Hematopoietic multipotent progenitor cell (in vitro differentiated cells): ENCODE measurements at regions not wholly inside any gene's neighbourhood (a gene's known extent, or its start where the extent isn't known, plus 50 kb on each side); places are given as distances from the start of the nearest gene placed in this dataset.
A peak's percentile ranks its signal among the peaks of the same experiment; 100 is the strongest.

Experiments
- DNase-seq, 3 donors: peaks; one replicate each; pipeline ENCODE4 v3.0.0-alpha.2; 2011 to 2015; ENCODE audit warnings: low read depth in 2 of 3, low spot score in 2 of 3

DNA sequence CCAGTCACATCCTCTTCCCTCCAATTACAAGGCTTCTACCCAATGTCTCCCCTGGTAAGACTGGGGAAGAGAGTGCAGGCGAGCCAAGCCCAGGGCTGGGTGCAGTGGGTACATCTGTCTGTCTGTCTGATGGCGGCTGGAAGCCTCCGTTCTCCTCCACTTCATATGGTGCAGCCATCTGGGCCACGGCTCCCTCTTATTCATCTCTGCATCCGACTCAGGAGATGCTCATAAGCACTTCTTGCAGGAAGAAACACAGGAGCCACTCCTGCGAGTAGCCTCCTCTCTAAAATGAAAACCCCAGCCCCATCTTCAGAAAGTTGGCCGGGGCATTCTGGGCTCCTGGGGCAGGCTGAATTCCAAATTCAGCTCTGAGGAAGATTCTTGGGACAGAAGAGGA, 67.5 kb upstream of the SLC6A6 start:
- DNase-seq, result no peak

DNA sequence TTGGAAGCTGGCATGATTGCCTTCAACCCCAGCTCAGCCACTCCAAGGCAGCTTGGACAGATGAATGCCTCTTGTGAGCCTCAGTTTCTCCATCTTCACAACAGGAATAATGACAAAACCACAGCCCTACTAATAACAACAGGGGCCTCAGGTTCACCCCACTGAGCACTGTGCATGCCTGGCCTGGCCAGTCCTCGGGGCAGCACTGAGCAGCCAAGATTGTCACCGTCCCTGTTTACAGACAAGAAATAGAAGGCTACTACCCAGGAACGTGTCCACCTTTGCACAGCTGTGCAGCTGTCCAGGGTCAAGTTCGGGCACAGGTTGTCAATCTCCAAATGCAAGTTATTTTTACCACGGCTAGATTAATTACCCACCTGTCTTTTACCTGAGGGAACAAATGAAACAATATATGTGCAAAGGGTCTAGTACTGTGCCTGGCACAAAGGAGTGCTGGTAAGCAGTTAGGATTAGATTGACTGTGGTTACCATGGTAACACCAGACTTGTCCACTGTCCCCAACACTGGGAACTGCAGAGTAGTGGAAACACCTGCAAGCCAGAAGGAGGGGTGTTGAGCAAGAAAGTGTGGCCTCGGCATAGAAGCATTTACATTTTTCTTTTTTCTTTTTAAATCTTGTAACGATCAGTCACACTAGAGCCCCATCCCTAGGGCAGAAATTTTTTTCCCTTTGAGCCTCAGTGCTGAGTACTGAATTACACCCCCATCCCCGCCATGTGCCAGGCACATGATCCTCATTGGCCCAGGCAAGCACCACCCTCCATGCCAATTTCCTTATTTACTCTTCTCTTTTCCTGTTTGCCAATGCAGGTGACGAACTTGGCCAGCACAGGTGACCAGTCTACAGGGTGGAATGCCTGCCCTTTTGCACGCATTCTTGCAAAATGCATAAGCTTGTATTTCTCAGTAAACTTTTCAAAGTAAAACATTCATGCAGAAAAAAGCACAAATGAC, 66.3 kb upstream of the SLC6A6 start:
- peak in 2 of 3 donors; percentile 15 to 70 for DNase-seq

DNA sequence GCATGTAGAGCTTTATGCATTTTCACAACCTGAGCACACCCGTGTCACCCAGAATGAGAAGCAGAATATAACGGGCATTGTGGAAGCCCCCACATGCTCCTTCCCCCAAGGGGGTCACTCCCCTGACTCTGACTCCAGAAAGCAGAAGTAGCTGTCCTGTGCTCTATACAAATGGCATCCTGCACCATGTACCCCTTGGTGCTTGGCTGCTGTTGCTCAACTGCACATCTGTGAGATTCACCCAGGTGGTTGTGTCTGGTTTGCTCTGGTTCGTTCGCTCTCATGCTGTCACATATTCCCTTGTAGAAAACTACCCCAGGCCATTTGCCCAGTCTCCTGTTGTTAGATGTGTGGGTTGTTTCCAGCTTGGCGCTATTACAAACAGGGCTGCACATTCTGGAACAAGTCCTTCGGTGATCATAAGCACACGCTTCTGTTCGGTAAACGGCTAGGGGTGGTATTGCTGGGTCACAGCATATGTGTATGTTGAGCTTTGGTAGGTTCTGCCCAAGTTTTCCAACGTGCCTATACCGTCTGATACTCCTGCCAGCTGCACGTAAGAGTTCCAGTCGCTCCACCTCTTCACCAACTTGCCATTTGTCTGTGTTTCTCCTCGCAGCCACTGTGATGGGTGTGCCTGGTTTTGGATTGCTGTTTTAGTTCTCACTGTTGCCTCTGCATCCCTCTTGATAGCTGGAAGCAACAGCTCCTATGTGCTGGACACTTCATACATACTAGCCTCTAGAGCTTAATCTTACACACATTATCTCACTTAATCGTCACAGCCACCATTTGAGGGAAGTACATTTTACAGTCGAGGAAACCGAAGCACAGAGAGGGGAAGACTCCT, 65.4 kb upstream of the SLC6A6 start:
- DNase-seq, result no peak

DNA sequence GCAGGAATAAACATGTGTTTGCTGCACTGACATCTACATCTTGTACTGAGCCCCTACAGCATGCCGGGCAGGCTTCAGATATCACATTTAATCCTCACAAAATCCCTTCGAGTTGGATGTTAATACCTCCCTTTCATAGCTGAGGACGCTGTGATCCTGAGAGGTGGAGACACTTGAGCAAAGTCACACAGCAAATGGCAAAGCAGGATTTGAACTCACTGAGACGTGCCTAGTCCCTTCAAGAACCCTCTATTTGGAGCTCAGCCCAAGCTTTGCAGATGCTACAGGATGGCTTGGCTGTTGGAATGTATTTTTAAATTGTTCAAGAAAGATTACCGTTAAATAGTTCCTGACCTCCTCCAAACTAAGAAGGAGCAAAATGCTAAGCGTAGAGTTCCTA, 64.6 kb upstream of the SLC6A6 start:
- no peak for DNase-seq

DNA sequence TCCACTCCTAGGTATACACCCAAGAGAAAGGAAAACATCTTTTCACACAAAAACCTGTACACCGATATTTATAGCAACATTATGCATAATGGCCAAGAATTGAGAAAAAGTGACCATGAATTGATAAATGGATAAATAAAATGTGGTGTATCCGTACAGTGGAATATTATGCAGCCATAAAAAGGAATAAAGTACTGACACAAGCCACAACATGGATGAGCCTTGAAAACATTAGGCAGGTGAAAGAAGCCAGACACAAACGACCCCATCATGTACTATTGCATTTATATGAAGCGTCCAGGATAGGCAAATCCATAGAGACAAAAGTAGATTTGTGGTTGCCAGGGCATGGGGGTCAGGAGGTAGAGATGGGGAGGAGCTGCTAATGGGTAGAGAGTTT, 64.2 kb upstream of the SLC6A6 start:
- DNase-seq, result no peak

DNA sequence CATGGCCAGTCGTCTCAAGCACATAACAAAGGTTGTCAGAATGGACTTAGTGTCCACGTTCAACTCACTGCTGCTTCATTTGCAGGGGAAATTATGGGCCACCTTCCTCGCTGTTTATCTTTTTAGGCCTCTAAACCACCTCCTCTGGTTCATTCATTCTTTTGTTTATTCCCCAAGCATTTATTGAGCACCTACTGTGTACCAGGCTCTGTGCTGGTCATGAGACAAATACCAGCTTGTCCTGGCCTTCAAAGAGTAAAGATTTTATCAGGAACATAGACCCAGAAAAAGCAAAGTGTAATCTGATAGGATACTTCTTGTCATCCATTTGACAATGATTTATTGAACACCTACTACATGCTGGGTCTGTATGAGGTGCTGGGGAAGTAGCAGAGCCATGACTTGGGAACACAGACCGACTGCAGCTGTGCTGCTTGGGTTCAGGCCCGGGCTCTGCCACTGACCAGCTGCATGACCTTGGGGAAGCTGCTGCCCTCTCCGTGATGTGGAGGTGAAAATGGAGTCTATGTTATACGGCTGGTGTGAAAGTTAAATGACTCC, 63.4 kb upstream of the SLC6A6 start:
- no peak for DNase-seq

DNA sequence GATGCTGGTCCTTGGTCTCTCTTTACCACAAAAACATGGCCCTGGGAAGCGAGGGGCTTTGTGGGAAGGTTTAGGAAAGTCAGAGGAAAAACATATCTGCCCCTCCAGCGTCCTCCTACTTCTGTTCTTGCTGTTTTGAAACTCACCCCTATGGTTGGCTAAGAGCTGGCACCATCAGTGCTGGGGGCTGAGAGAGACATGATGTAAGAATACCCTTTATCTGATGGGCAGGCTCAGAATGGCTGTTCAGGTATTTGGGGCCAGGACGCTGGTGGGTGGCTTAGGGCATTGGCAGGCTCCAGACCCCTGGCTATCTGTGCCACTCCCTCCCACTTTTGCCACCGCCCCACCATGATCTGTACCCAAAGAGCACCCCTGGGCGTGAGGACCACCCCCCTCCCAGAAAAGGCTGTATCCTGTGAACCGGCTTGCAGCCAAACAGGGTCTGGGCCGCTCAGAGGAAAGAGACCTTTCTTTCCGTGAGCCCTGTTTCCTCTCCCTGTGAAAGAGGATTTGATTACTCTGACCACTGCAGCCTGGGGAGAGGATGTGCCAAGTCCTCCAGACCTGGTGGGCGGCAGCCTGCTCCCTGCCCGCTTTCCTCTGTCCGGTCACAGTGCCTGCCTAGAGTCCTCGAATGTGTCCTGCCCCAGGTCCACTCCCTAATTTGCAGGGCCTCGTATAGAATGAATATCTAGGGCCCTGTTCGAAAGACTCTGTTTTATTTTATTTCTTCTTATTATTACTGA, 61.3 kb upstream of the SLC6A6 start:
- DNase-seq, result no peak

DNA sequence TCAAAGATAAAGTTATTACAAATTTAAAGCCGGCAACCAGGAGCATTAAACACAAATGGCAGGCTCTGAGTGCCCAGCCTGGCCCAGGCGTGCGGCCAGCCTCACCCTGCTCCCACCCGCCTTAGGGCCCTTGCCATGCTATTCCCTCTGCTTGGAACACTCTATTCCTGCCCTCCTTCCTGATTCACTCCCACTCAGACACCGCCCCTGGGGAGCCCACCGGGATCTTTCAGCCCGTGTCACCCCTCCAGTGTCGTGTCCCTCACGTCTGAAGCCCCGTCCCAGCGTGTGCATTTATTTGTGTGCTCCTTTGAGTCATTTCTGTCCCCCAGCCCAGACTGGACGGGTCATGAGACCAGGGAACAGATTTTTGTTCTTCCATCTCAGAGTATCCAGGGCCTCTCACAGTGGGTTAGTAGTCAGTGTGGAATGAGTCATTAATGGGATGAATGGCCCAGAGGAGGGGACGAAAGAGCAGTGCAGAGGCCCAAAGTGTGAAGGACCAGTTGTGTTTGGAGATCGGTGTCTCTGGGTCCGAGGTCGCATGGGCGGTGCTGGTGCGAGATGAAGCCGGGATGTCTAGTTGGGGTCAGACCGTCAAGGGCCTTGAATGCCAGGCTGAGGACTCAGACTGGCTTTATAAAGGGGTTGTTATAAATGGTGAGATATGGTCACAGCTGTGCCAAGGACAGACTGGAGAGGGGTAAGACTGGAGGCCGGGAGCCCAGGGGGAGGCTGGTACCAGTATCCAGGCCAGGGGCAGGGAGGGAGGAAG, 58.9 kb upstream of the SLC6A6 start:
- DNase-seq, result no peak

DNA sequence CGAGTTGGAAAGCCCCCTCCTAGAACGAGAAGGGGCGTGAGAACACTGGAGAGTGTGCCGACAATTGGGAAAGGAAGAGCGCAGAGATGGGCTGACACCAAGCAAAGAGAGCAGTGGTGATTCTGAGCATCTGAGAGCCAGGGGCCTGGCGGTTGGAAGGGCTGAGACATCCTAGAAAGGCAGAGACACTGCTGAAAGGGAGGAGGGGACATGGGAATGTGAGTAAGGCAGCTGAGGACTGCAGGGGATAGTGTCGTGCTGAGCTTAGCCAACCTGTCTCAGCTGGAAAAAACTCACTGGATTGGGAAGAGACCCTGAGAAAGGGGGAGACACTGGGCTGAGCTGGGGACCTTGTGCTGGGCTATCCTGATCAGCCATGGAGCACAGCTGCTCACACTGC, 58.1 kb upstream of the SLC6A6 start:
- no peak for DNase-seq

DNA sequence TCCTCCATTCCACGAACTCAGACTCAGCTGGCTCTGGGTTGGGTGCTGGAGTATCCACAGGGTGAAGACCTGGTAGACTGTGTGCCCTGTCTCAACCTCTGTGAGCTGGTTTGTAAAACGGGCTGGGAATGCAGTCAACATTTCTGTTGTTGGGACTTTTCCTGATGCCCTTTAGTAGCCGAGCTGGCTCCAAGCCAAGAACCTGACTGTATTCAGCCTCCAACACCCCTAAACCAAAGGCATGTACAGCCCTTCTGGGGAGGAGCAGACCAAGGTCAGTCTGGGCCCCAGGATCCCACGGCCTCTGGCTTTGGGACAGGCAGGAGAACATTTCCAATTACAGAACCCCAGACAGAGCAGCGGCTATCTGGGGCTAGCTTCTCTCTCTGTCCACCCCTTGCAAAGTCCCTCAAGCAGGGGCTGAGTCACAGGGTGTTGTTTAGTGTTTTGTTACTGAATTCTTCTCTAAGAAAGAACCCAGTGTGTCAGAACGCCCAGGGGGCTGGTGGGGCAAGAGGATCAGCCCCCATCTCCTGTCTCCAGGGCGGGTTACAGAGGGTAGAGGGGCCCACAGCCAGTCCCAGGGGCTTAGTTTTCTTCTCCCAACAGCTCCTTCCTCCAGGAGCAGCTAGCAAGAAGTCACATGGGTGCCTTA, 56.8 kb upstream of the SLC6A6 start:
- DNase-seq, result no peak

DNA sequence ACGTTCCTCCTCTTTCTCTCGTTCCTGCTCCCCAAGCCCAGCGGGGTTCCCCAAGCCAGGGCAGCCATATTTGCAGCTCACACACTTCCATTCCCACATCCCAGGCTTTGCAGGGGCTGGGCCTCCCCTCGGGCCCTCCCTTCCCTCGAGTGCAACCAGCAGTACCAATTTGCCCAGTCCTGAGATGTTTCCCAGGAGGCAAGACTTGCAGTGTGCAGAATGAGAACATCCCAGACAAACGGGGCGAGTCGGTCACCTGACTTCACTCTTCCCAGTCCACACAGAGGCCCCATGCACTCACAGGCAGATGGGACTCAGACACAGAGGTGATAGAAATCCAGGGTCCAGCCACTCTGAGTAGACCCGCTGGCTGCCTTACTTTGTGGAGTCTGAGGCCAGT, 56.2 kb upstream of the SLC6A6 start:
- no peak for DNase-seq

DNA sequence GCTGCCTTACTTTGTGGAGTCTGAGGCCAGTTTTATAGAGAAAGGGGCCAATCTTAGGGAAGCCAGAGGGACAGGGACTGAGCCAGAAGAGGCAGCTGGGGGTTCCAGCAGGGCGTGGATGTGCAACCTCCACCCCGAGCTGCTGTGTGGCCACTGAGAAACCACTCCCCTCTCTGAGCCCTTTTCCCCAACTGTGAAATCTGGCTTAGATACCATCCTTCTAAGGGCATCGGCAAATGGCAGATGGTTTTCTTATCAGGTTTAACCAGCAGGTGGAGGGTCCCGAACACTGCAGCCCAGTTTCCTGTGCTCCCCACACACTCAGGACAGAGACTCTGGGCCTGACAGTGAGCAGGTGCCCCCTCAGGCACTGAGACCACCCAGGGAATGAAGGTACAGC, 55.8 kb upstream of the SLC6A6 start:
- DNase-seq, result no peak

DNA sequence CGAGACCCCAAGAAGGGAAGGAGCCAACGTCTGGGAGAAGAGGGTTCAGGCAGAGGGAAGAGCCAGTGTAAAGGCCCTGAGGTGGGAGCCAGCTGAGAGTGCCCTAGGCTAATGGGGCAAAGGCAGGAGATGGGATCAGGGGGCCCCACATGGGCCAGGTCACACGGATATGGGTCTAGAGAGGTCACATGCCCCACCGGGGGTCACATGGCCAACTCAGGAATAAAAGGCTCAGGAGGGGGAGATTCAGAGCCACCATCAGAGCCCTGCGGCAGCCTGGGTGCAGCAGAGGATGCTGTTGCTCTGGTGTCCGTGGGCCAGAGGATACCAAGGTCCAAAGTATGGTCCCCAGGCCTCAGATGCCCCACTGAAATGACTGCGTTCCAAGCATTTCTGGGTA, 55.3 kb upstream of the SLC6A6 start:
- DNase-seq, result no peak

DNA sequence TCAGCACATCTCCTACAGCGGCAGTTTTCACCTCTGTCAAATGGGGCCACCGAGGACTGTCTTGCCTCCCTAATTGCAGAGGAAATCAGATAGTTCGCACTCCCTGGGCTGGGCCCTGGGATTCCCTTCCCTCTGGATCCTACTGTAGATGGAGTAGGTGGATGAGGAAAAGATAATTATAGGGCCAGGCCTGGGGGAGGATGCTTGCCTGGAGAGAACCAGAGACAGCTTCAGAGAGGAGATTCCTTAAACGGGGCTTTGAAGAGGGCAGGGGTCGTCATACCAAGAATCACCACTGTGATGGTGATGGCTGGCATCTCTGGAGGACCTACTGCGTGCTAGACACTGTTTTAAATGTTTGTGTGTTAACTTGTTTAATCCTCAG, 50.8 kb upstream of the SLC6A6 start:
- no peak for DNase-seq

DNA sequence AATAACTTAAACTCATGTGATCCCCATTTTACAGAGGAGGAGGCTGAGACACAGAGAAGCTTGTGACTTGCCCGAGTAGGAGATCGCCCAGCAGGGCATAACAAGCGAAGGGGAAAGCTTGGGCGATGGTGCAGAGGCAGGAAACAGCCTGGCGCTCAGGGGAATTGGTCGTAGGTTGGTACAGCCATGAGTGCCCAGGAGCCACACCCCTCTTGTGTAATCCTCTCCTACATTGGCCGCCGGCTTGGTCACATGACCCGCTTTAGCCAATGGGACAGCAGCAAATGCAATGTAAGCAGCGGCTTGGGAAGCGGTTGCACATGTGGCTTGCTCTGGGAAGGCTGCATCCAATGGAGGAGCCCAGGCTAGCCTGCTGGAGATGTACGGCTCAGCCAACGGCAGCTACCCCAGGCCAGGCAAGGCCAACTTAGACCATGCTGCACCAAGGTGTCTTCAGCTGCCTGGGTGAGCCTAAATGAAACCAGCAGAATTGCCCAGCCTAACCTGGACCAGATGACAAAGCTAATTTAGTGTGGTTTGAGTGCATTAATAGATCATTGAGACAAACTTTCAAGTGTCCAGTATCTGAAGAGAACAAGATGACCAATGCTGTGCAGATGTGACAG, 50.3 kb upstream of the SLC6A6 start:
- no peak for DNase-seq
